ENCODE measurements at regions not wholly inside any gene's neighbourhood (a gene's known extent, or its start where the extent isn't known, plus 50 kb on each side); places are given as distances from the start of the nearest gene placed in this dataset.

DNA sequence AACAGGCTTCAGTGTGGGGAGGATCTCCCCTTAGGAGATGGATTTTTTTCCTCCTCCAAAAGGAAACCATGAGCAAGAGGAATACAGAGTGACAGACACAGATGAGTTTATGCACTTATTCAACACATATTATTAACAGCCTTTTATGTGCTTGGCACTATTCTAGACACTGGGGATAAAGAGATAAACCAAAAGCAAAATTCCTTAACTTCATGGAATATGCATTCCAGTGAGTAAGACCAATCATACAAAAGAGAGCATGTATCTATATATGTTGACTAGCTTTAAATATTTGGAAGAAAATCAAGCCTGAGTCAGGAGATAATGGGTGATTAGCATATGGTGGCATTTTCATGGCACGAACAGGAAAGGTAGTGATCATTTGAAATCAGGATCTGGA lies 284.4 kb upstream of the RASGRP1 start:
- TF ChIP-seq JUN (IDR thresholded peaks at IDR 0.05; ENCODE audit: low read depth, low read length) (no peak), EZH2 (IDR thresholded peaks at IDR 0.05; ENCODE audit: low read depth, low read length, severe bottlenecking) (no peak), TEAD4 (IDR thresholded peaks at IDR 0.05; ENCODE audit: low read depth, low read length) (no peak), CREB1 (IDR thresholded peaks at IDR 0.05) (no peak), RNF2 (IDR thresholded peaks at IDR 0.05; ENCODE audit: borderline replicate concordance, low read depth, low read length, missing control alignments, poor library complexity, severe bottlenecking) (no peak)
- TF ChIP-seq, protein P1, sequence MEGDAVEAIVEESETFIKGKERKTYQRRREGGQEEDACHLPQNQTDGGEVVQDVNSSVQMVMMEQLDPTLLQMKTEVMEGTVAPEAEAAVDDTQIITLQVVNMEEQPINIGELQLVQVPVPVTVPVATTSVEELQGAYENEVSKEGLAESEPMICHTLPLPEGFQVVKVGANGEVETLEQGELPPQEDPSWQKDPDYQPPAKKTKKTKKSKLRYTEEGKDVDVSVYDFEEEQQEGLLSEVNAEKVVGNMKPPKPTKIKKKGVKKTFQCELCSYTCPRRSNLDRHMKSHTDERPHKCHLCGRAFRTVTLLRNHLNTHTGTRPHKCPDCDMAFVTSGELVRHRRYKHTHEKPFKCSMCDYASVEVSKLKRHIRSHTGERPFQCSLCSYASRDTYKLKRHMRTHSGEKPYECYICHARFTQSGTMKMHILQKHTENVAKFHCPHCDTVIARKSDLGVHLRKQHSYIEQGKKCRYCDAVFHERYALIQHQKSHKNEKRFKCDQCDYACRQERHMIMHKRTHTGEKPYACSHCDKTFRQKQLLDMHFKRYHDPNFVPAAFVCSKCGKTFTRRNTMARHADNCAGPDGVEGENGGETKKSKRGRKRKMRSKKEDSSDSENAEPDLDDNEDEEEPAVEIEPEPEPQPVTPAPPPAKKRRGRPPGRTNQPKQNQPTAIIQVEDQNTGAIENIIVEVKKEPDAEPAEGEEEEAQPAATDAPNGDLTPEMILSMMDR (IDR thresholded peaks at IDR 0.05; ENCODE audit: control extremely low read depth in 1 of 3, insufficient read depth in 1 of 3, low read depth in 1 of 3, low read length in 3 of 3), result no peak
